T-helper 1 cell treated with Interleukin-12 subunit alpha and Interleukin-12 subunit beta and Interleukin-4 antibody, amounts not matched to agents 30 ng/mL and 1 ng/mL, for 36 hours (primary cell): ENCODE measurements at regions not wholly inside any gene's neighbourhood (a gene's known extent, or its start where the extent isn't known, plus 50 kb on each side); places are given as distances from the start of the nearest gene placed in this dataset.

ENCODE experiments used
- intact Hi-C: fragments of 100-400 bp; cut with micrococcal nuclease; formaldehyde crosslinking; loops from one replicate; pipeline ENCODE4 v1.15.1; 2024

DNA sequence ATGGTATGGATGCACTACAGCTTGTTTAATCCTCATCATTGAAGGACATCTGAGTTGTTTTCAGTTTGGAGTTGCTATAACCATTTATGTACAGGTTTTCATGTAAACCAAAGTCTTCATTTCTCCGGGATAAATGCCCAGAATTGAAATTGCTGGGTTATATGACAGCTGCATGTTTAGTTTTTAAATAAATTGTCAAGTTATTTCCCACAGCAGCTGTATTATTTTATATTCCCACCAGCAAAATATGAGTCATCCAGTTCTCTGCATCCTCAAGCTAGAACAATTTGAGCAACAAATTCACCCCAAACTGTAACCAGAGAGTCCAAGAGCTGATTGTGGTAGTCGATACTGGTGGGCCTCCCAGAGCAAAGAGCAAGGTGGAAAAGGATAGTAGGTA, 125.6 kb upstream of the PRNP start:
- intact Hi-C loops = no loop called here

DNA sequence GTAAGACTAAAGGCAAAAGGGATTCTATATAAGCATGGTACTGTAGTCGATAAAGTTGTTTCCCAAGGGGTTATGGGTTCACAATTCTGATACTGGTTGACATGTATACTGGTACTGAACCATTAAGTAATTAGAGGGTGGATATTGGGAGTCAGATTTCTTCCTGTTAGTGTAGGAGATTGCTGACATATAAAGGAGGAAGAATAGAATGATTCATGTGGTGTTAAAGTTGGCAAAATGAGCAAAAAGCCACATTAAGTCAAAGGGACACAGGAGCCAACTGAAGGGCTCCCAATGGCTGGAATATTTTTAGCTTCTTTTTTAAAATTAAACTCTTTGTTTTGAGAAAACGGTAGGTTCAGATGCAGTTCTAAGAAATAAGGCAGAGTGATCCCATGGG, 126.3 kb upstream of the PRNP start:
- intact Hi-C loops = no loop called here

DNA sequence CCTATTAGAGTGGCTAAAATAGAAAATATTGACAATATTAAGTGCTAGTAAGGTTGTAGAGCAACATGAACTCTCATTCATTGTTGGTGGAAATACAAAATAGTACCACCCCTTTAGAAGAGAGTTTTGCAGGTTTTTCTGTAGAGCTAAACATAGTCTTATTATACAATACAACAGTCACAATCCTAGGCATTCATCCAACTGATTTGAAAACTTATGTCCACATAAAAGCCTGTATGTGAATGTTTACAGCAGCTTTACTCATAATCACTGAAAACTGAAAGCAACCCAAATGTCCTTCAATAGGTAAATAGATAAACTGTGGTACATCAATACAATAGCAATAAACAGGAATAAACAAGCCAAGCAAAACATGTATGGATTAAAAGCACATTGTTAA, 127.2 kb upstream of the PRNP start:
- intact Hi-C loops = no loop called here

DNA sequence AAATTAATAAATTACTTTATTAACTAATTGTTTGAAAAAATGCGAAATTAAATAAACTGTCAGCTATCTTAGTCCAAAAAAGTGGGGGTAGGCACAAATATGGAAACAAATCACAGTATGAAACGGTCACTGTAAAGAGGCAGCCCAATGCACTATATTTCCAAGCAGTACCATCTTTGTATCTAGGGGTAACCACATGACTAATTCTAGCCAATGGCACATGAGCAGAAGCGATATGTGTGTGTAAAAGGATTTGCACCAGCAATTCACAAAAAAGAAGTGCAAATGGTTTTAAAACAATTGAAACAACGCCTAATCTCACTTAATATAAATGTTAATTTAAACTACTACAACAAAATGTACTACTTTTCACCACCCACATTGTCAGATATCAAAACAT, 129.5 kb upstream of the PRNP start:
- intact Hi-C loops = no loop called here

DNA sequence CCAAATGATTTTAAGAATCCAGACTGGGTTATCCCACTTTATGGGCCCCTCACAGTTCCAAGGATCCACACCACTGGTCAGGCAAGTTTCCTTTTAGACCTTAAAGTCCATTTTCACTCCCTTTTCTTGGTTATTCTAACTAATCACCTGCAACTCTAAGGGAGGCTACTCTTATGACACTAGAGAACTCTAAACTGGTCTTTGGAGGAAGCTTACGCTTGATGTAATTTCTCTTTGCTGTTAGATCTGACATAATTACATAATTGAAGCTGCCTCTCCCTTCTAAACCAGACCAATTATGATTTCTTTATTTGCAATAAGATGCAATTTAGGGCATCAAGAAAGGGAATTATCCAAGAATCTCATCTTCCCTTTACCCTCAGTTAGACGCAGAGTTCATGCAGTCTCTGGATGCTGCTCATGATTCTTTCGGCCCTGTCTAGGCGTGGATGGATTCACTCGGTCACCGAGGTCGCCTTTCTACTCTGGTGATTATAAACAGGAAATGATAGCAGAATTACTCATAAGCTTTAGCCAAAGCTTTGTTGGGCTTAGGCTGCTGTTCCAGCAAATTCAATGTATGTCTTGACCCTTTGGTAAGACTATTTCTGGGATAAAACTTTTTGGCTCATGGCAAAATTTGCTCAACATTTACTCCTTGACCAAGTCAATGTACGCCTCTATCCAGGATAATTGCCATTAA, 130.9 kb upstream of the PRNP start:
- intact Hi-C loops = no loop called here

DNA sequence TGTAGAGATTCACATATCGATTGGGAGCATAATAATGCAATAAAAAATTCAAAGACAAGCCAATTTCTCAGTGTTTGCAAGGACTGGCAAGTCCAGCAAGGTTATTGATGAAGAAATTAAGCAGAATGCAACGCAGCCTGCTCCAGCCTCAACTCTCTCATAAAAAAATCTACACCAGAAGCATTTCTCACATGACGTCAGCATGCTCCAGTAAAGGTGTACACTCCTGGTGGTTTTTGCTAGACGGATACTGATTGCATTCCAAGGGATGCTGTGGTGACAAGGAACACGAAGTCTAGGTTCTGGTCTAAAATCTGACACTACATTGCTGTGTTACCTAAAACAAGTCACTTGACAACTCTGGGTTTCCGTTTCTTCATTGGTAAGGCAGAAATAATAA, 131.9 kb upstream of the PRNP start:
- intact Hi-C loops = no loop called here

DNA sequence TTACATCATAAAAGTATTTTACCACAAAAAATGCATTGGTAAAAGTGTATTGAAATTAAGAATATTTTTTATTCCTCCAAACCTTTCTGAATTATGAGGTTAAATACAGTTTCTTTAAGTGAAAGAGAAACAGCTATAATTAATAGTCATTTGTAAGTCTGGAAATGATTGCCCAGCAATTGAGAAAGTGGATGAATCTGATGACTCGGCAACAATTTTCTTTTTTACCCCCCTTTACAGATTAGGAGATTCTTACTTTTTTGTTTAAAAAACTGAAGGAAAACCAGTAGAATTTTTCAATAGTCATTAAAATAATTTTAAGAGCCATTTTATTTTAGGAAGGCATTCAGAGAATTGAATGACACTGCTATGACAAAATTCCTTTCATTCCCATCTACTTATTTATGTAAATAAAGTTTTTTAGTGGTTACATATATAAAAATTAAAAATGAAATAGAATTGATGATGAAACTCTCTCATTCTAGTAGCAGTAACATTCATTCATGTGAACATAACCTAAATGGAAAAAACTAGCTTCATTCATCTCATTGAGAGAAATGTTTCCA, 134.1 kb upstream of the PRNP start:
- intact Hi-C loops = no loop called here

DNA sequence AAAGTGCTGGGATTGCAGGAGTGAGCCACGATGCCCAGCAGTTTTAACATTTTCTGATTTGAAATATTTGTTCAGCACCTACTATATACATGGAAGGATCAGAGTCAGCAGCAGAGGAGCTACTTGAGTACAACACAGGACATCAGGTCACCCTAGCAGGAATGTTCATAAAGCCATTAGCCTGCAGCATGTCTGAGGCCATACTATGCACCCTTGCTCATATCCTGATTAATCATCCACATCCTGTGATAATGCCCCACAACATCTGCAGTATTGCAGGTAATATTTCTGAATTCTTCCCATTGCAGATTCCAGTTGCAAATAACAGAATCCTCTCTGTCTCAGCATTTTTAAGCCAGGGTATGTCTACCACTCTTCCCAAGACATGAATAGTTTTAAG, 135.5 kb upstream of the PRNP start:
- intact Hi-C loops = no loop called here

DNA sequence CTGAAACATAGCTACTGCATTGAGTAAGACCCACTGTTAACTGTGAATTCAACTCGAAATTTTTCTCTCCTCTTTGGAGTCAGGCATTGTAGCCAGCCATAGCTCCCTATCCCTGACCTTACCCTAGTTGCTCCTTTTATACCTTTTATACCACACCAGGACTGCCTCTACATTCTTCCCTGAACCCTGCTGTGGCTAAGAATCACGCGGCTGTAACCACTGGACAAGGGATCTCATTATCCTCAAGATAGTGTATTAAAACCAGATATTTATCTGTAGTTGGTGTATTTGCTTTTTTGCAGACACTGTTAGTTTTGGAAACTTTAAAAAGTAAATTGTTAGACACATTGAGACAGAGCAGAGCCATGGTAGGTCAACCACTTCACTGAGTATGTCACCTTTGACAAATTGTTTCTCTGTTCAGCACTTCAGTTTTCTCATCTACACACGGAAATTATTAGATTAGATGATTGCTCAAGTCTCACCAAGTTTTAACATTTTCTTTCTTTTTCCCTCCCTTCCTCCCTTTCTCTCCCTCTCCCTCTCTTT, 136.5 kb upstream of the PRNP start:
- intact Hi-C loops = no loop called here

DNA sequence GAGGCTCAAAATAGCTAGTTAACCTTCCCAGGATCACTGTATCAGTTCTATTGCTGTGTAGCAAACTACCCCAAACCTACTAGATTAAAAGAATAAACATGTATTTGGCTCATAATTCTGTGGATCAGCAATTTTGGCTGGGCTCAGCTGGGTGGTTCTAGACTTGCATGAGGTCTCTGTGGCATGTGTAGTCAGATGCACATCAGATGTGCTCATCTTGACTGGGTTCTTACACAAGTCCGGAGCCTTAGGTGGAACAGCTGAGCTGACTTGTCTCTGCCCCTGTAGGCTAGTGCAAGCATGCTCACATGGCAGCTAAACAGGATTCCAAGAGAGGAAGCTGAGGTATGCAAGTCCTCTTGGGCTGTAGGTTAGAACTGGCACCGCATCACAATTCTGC, 137.7 kb upstream of the PRNP start:
- intact Hi-C loops = no loop called here

DNA sequence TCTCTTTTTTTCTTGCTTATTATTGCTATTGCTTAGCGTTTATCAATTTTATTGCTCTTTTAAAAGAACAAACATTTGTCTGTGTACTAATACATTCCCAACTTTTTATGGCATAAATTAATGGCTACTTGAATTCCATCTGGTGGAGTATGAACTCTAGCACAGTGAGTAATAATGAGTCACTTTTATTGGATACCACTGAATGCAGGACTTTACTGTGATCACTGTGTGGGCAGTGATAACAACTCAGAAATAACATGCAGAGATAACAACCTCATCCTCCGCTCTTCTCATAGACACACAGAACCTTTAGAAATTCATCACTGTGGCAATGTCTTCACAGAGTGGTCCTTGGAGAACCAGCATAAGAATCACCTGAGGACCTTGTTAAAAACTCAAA, 139.5 kb upstream of the PRNP start:
- intact Hi-C loops = no loop called here

DNA sequence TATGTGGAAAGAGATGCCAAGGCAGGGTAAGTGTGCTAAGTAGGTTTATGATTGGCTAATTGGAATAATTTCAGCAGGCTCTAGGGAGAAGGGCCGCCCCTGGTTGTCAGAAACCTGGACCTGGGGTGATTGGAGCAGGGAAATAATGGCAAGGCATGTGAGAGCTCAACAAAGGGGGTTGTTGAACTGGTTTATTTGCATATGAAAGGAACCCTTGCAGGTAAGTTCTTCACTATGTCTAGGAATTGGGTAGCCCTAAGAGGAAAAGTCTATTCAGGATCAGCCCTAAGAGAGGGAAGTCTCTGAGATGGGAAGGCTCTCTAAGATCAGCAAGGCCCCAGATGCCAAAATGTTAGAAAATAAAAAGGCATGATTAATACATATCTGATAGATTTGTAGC, 139.9 kb upstream of the PRNP start:
- intact Hi-C loops = no loop called here

DNA sequence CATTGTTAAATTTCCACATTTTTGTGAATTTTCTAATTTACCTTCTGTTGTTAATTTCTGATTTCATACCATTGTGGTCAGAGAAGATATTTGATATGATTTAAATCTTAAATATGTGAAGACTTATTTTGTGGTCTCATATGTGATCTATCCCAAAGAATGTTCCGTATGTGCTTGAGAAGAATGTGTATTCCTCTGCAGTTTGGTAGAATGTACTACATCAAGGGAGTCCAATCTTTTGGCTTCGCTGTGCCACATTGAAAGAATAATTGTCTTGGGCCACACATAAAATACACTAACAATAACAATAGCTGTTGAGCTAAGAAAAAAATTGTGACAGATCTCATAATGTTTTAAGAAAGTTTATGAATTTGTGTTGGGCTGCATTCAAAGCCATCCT, 140.7 kb upstream of the PRNP start:
- intact Hi-C loops = no loop called here

DNA sequence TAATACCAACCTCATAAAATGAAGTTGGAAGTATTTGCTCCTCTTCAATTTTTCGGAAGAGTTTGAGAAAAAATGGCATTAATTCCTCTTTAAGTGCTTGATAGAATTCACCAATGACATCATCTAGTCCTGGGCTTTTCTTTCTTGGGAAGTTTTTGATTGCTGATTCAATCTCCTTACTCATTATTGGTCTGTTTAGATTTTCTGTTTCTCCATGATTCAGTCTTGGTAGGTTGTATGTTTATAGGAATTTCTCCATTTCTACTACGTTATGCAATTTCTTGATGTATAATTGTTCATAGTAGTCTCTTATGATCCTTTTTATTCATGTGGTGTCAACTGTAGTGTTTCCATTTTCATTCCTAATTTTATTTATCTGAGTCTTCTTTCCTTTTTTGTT, 141.5 kb upstream of the PRNP start:
- intact Hi-C loops = no loop called here

DNA sequence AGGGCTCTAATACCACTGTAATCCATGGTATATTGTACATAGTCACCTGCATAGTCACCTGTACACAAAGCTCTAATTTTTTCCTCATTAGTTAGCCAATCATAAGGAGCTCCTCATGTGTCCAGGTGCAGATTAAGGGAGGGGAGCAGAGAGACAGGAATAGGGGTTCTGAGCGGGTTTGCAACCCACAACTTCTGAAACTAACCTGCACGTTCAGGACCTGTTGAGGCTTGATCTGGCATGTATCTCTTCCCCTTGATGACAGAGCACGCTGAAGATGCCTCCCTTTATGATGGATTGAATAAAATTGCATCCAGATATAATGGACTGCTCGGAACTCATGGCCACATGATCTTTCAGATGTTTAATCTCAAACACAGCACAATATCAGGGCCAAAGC, 144.0 kb upstream of the PRNP start:
- intact Hi-C loops = no loop called here

DNA sequence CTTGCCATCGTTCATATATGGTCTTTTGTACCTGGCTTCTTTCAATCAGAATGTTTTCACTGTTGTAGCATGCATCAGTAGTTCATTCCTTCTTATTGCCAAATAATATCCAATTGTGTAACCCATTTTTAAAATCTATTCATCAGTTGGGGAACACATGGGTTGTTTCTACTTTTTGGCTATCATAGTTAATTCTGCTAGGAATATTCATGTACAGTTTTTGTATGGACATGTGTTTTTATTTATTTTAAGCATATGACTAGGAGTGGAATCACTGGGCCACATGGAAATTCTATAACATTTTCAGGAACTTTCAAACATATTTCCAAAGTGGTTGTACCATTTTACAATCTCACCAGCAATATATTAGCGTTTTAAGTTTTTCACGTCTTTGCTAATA, 151.9 kb upstream of the PRNP start:
- intact Hi-C loops = no loop called here

DNA sequence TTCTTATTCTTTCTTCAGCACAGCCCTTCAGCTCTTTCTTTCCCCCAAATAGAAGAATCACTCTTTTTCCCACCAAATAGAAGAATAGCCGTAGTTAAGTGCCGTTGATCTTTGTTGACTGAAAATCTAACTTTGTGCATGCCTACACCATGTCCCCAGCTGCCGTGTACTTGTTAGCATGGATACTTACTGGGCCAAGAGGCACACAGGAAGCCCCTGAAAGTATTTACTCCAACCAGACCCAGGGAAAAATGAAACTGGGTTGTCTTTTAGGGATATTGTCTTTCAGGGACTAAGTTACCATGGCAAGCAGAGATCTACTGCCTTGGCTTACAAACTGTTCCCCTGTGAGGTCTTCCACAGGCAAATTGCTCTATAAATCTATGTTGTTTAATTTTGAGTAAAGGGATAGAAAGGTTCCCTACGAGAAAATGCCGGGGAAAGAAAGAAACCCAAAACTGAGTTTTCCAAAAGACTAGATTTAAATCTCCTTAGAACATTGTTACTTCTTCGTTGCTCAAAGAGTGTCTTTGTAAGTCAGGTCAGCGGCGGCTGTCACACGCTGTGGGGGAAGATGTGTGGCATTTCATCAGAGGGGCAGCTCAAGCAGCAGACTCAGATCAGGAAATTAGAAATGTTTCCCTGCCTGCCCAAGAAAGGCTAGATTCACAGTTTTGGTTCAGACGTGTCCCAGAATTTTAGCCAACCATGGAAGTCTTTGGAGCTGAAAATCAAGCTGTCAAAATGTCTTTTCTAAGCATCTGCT, 152.7 kb upstream of the PRNP start:
- intact Hi-C loops = no loop called here

DNA sequence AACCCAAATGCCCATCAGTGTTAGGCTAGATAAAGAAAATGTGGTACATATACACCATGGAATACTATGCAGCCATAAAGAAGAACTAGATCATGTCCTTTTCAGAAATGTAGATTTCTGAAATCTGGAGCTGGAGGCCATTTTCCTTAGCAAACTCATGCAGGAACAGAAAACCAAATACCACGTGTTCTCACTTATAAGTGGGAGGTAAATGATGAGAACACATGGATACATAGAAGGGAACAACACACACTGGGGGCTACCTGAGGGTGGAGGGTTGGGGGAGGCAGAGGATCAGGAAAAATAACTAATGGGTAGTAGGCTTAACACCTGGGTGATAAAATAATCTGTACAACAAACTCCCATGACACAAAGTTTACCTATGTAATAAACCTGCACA, 153.5 kb upstream of the PRNP start:
- intact Hi-C loops = no loop called here

DNA sequence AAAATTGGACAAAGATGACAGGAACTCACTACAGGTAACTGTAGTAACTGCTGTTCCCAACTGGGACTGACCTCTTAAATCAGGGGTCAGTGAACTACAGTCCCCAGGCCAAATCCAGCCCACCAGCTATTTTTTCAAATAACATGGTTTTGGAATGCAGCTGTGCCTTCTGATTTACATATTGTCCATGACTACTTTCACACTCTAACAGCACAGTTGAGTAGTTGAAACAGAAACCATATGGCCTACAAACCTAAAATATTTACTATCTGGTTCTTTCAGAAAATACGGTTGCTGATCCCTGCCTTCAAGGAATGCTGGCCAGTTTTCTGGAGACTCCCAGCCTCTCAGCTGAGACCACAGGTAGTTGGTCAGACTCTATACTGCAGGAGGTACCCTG, 161.5 kb upstream of the PRNP start:
- intact Hi-C loops = no loop called here

DNA sequence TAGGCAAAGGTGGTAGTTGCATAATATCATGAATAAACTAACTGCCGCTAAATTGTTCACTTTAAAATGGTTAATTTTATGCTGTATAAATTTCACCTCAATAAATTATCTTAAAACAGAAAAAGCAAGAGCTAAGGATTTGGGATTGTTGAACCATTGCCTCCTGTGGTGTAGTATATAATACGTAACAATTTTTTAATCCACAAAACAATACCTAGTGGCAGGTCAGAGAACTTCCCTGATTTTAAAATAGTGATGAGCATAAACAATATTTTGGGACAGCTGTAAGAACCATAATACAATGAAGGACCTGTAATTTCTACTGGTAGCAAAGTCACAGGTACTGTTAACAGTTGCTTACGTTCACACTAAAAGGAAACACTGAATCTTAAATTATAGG, 161.9 kb upstream of the PRNP start:
- intact Hi-C loops = no loop called here

DNA sequence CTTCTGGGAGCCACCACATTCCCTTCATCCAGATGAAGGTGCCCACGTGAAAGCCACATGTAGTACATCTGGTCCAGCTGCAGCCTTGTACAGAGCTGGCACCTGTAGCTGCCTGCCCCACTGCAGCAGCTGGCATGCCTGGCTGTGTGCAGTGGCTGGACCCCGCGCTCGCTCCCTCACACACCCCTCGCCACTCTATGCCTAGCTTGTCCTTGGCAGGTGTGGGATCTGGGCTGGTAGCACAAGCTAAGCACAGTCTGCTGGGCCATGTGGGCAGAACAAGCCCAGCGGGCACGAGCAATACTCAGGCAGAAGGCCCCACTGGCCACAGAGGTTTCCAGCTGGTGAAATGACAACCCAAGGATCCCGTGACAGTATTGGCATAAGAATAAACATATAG, 163.9 kb upstream of the PRNP start:
- intact Hi-C loops = no loop called here

DNA sequence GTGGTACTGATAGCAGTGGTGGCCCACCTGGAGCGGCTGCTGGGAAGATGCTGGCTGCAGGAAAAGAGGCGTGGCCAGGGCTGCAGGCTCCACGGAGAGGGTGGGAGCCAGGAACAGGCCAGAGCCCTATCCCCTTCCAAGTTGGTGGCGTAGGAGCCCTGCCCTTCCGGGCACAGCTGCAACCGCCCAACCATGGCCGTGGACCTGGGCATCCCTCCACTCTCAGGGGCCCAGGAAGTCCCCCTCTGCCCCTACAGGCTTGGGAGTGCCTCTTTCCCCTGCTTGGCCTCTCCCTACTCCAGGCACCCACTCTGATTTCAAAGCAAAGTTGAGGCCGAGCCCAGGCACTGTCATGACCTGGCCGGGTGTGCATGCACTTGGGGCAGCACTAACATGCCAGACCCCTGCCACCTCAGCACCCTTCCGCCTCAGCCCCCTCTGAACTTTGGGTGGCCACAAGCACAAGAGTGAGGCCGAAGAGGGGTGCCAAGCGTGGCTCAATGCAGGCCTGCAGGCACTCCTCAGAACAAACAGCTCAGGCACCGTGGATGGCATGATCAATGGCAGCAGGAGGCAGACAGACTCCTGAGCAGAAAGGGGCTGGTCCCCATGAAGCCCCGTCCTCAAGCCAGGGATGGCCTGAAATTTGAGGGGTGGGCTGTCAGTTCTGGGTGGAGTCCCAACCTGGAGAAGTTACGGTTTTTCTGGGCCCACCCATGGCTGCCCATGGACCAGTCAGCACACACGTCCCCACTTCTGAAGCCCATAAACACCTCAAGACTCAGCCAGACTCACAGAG, 164.9 kb upstream of the PRNP start:
- intact Hi-C loops = no loop called here
